SK-N-MC (cell line): ENCODE measurements at regions not wholly inside any gene's neighbourhood (a gene's known extent, or its start where the extent isn't known, plus 50 kb on each side); places are given as distances from the start of the nearest gene placed in this dataset.

Experiments
- DNase-seq: peaks from one replicate; pipeline ENCODE4 v3.0.0-alpha.2; 2011; ENCODE audit warnings: low read depth, low spot score
- H3K27ac ChIP-seq: fragments of 200-600 bp; sonication (generic); 2 replicates; pipeline ENCODE4 v1.5.1; 2016; ENCODE audit warnings: mixed run types
- H3K36me3 ChIP-seq: fragments of 200-600 bp; sonication (generic); 2 replicates; pipeline ENCODE4 v1.6.1; 2017; ENCODE audit warnings: antibody characterized with exemption, low read length, mixed read lengths; ENCODE audit not compliant: insufficient read depth
- H3K4me3 ChIP-seq: fragments of 200-600 bp; sonication (generic); 2 replicates; pipeline ENCODE4 v1.5.1; 2016
- H3K9ac ChIP-seq: fragments of 200-600 bp; sonication (generic); 2 replicates; pipeline ENCODE4 v1.8.0; 2017; ENCODE audit warnings: mixed run types, mixed read lengths; ENCODE audit not compliant: insufficient read length
- H3K9me3 ChIP-seq: fragments of 200-600 bp; sonication (generic); 2 replicates; pipeline ENCODE4 v1.6.1; 2017; ENCODE audit warnings: low read depth, mild to moderate bottlenecking, antibody characterized with exemption, low read length, moderate library complexity, mixed read lengths
- EZH2 ChIP-seq: fragments of 200-600 bp; sonication (generic); IDR thresholded peaks from one replicate; pipeline ENCODE4 v1.6.1; 2017; ENCODE audit warnings: antibody characterized with exemption
- FOXP2 ChIP-seq: optimal IDR thresholded peaks from 2 replicates; pipeline ENCODE3; 2011; ENCODE audit warnings: mild to moderate bottlenecking, moderate library complexity; ENCODE audit not compliant: insufficient read depth; ENCODE audit errors: extremely low read length, control extremely low read depth
- POLR2AphosphoS5 ChIP-seq: IDR thresholded peaks from 2 replicates; pipeline ENCODE4 v1.6.1; 2012; ENCODE audit warnings: mild to moderate bottlenecking, low read depth, low read length, borderline replicate concordance

GRCh38 chr14:49220492-49220891 lies 365.7 kb downstream of the RPS29 start:
- no peaks in the 10 kb centered on the region for H3K36me3 ChIP-seq
- TF ChIP-seq EZH2 (no peak), FOXP2 (no peak), POLR2AphosphoS5 (no peak)
- no peak for DNase-seq
- H3K4me3 ChIP-seq: no peak overlapping the region
- H3K9ac ChIP-seq: no peak overlapping the region
- H3K27ac ChIP-seq: no peak overlapping the region
- no peaks in the 10 kb centered on the region for H3K9me3 ChIP-seq

DNA sequence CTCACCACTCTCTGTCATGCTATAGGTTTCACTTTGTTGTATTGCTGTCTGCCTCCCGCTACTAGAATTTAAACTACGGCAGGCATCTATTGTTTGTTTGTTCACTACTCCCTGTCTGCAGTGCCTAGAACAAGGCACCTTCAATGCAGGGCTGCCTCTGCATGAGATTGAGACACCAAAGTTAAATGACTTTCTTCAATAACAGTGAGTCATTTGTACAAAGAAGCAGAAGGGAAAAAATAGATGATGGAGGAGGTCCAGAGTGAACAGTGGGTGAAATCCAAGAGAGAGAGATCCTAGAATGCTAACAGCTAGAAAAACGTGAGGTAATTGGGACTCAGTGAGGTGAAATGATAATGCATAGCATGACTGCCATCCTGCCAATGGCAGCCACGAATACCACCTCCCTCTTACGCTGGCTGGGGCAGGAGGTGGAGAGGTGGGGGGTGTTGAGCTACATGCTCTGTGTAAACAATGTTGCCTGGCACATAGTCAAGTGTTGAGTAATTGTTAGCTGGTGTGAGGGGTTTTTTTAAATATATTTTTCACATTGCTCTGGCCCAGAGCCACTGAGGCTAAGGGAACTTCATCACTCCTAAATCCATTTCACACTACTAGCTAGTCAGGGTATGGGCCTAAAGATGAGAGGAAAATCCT lies 367.6 kb downstream of the RPS29 start:
- TF ChIP-seq POLR2AphosphoS5: no peak
- no peak for DNase-seq
- Histone ChIP-seq H3K36me3 (no peaks in the 10 kb centered on the region), H3K9me3 (no peaks in the 10 kb centered on the region), H3K27ac (no peak overlapping the region), H3K9ac (no peak overlapping the region), H3K4me3 (no peak overlapping the region)

- no peak for DNase-seq
- H3K4me3 ChIP-seq: no peak overlapping the region
- H3K9me3 ChIP-seq: no peaks in the 10 kb centered on the region
- no peaks in the 10 kb centered on the region for H3K36me3 ChIP-seq
- TF ChIP-seq FOXP2 (no peak), EZH2 (no peak), POLR2AphosphoS5 (no peak)
- no peak overlapping the region for H3K27ac ChIP-seq
- H3K9ac ChIP-seq: no peak overlapping the region
Observed at GRCh38 chr14:49212721-49213120, 373.5 kb downstream of the RPS29 start.

DNA sequence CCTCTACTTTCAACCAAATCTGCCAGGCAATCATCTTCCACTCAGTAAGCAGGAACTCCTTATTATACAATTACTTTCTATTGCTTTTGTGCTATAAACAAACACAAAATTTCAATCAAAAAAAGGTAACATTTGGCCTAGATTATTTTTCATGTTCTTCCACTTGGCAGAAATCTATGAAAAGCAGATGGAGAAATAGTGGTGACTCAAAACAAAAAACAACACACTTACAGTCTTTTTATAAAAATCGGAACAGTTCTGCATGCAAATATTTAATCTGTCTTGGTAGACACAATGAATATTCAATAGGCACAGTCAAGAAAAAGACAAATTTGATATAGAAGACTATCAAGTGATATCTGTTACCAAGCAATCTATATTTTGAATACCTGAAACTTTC lies 376.8 kb downstream of the RPS29 start:
- no peak overlapping the region for H3K4me3 ChIP-seq
- no peak for TF ChIP-seq EZH2
- TF ChIP-seq POLR2AphosphoS5: no peak
- TF ChIP-seq FOXP2: no peak
- no peak overlapping the region for H3K27ac ChIP-seq
- no peak for DNase-seq
- H3K9me3 ChIP-seq: no peaks in the 10 kb centered on the region
- no peaks in the 10 kb centered on the region for H3K36me3 ChIP-seq
- no peak overlapping the region for H3K9ac ChIP-seq

- no peak overlapping the region for H3K9ac ChIP-seq
- TF ChIP-seq EZH2 (no peak), POLR2AphosphoS5 (no peak), FOXP2 (no peak)
- H3K9me3 ChIP-seq: no peaks in the 10 kb centered on the region
- no peak for DNase-seq
- H3K36me3 ChIP-seq: no peaks in the 10 kb centered on the region
- H3K27ac ChIP-seq: no peak overlapping the region
- no peak overlapping the region for H3K4me3 ChIP-seq
Observed at GRCh38 chr14:49206828-49207227, 379.4 kb downstream of the RPS29 start.

DNA sequence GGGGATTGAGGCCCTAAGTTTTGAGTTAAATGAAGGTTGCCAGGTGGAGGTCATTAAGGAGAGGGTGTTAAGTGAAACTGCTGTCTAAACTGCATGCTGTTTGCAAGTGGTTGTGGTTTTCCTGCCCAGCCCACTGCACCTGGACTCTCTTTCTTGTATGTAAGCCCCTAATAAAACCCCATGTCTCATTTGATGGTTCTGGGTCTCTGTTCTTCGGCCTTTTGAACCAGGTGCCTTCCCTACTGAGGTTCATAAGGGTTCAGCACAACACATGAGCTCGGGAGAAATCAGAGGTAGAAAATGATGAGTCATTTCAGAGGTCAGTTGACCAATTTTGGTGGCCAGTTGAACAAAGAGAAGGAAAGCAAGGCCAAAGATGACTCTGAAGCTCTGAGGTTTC lies 382.5 kb downstream of the RPS29 start:
- H3K27ac ChIP-seq: no peak overlapping the region
- H3K4me3 ChIP-seq: no peak overlapping the region
- no peak for DNase-seq
- no peaks in the 10 kb centered on the region for H3K36me3 ChIP-seq
- H3K9ac ChIP-seq: no peak overlapping the region
- TF ChIP-seq POLR2AphosphoS5: no peak
- H3K9me3 ChIP-seq: no peaks in the 10 kb centered on the region

- Histone ChIP-seq H3K9ac (no peak overlapping the region), H3K4me3 (no peak overlapping the region), H3K9me3 (no peaks in the 10 kb centered on the region), H3K27ac (no peak overlapping the region), H3K36me3 (no peaks in the 10 kb centered on the region)
- DNase-seq: no peak
- TF ChIP-seq EZH2: no peak
- TF ChIP-seq POLR2AphosphoS5: no peak
- TF ChIP-seq FOXP2: no peak
Observed at GRCh38 chr14:49199159-49199558, 387.0 kb downstream of the RPS29 start.

DNA sequence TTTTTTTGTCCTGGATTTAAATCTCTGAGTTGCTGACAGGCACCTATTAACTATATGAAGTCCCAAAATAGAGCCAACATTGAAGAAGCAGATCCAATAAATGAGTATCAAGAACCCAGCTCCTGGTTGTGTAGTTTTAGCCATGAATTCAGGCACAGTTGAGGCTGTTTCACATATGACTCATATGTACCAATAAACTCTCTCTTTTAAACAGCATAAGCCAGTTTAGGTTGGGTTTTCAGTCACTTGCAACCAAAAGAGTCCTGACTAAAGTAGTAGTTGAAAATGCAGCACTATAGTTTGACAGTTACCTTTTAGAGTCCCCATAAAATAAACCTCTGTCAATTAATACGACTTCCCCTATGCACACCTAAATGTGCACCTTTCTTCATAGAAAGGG lies 389.9 kb downstream of the RPS29 start:
- no peak overlapping the region for H3K4me3 ChIP-seq
- H3K9me3 ChIP-seq: no peaks in the 10 kb centered on the region
- no peak overlapping the region for H3K27ac ChIP-seq
- no peak for DNase-seq
- H3K36me3 ChIP-seq: no peaks in the 10 kb centered on the region
- no peak for TF ChIP-seq POLR2AphosphoS5
- TF ChIP-seq EZH2: no peak
- no peak for TF ChIP-seq FOXP2
- no peak overlapping the region for H3K9ac ChIP-seq

DNA sequence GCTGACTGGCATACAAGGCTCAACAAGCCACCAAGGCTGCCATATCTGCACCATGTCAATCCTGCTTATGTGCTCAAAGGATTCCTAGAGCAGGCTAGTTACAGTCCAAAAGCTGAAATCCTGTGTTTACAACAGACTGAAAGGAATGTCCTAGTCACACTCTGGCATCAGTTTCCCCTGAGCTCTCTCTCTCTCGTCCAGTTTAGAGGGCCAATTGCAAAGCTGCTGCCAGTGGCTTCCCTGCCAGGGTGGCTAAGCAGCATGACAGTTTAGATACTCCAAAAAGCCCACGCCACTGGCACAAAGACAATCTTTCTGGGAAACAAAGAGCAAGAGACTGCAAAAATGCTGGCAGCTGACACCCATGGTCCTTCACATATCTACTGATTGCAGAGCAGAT lies 392.1 kb downstream of the RPS29 start:
- Histone ChIP-seq H3K27ac (no peak overlapping the region), H3K4me3 (no peak overlapping the region)
- no peak for DNase-seq

More for the DNA sequence above, 392.1 kb downstream of the RPS29 start:
- H3K36me3 ChIP-seq: no peaks in the 10 kb centered on the region
- no peak for TF ChIP-seq EZH2
- no peak for TF ChIP-seq FOXP2
- TF ChIP-seq POLR2AphosphoS5: no peak
- H3K9me3 ChIP-seq: no peaks in the 10 kb centered on the region
- no peak overlapping the region for H3K9ac ChIP-seq
